GM23338 (cell line): ENCODE measurements at regions not wholly inside any gene's neighbourhood (a gene's known extent, or its start where the extent isn't known, plus 50 kb on each side); places are given as distances from the start of the nearest gene placed in this dataset.

Experiments used
- ATAC-seq: fragments of 200-7000 bp; cut with Tn5 transposase; 3 replicates; pipeline ENCODE4 v1.9.1; 2020
- DNase-seq: peaks from one replicate; pipeline ENCODE4 v3.0.0-alpha.2; 2015; ENCODE audit warnings: low spot score
- H2AFZ ChIP-seq: fragments of 200-600 bp; sonication (generic); 2 replicates; pipeline ENCODE4 v1.8.0; 2016; ENCODE audit warnings: antibody characterized with exemption, mild to moderate bottlenecking, moderate library complexity
- H3F3A ChIP-seq: fragments of 200-600 bp; sonication (generic); replicated peaks from 2 replicates; pipeline ENCODE4 v1.8.0; 2017; ENCODE audit warnings: antibody characterized with exemption, mixed run types, low read depth
- H3K27ac ChIP-seq: fragments of 200-600 bp; sonication (generic); 2 replicates; pipeline ENCODE4 v1.6.1; 2016; ENCODE audit warnings: low read depth
- H3K27me3 ChIP-seq: fragments of 200-600 bp; sonication (generic); 2 replicates; pipeline ENCODE4 v1.8.0; 2016; ENCODE audit warnings: mild to moderate bottlenecking, mixed run types, moderate library complexity; ENCODE audit not compliant: insufficient read depth
- H3K36me3 ChIP-seq: fragments of 200-600 bp; sonication (generic); 2 replicates; pipeline ENCODE4 v1.8.0; 2016; ENCODE audit warnings: mild to moderate bottlenecking; ENCODE audit not compliant: insufficient read depth
- H3K4me1 ChIP-seq: fragments of 200-600 bp; sonication (generic); 2 replicates; pipeline ENCODE4 v1.8.0; 2016; ENCODE audit warnings: mild to moderate bottlenecking, moderate library complexity; ENCODE audit not compliant: insufficient read depth
- H3K4me2 ChIP-seq: fragments of 200-600 bp; sonication (generic); 2 replicates; pipeline ENCODE4 v1.7.1; 2017; ENCODE audit warnings: mixed run types
- H3K4me3 ChIP-seq: fragments of 200-600 bp; sonication (generic); 2 replicates; pipeline ENCODE4 v1.6.1; 2016; ENCODE audit warnings: mixed run types
- H3K79me2 ChIP-seq: fragments of 200-600 bp; sonication (generic); replicated peaks from 2 replicates; pipeline ENCODE4 v1.8.0; 2017; ENCODE audit warnings: mild to moderate bottlenecking; ENCODE audit not compliant: insufficient read depth
- H3K9me2 ChIP-seq: fragments of 200-600 bp; sonication (generic); 2 replicates; pipeline ENCODE4 v1.8.0; 2017; ENCODE audit not compliant: insufficient read depth
- H4K20me1 ChIP-seq: fragments of 200-600 bp; sonication (generic); replicated peaks from 2 replicates; pipeline ENCODE4 v1.8.0; 2017; ENCODE audit warnings: mild to moderate bottlenecking; ENCODE audit not compliant: insufficient read depth
- H3K27ac Mint-ChIP-seq: 2 replicates; pipeline ENCODE4 v1.8.0; 2020; ENCODE audit warnings: inconsistent platforms, mild to moderate bottlenecking, moderate library complexity, mixed read lengths
- H3K27me3 Mint-ChIP-seq: 3 replicates; pipeline ENCODE4 v1.8.0; 2022; ENCODE audit warnings: low read depth, mild to moderate bottlenecking, moderate library complexity, mixed read lengths, inconsistent platforms; ENCODE audit not compliant: insufficient read depth, poor library complexity
- H3K36me3 Mint-ChIP-seq: 3 replicates; pipeline ENCODE4 v1.8.0; 2021; ENCODE audit warnings: low read depth, mild to moderate bottlenecking, inconsistent platforms, moderate library complexity, mixed read lengths
- H3K4me1 Mint-ChIP-seq: 3 replicates; pipeline ENCODE4 v1.8.0; 2020; ENCODE audit warnings: mild to moderate bottlenecking, inconsistent platforms, mixed read lengths
- H3K4me3 Mint-ChIP-seq: 3 replicates; pipeline ENCODE4 v1.8.0; 2021; ENCODE audit warnings: moderate library complexity, mild to moderate bottlenecking, inconsistent platforms, mixed read lengths
- H3K9me3 Mint-ChIP-seq: 3 replicates; pipeline ENCODE4 v1.8.0; 2020; ENCODE audit warnings: moderate library complexity, mild to moderate bottlenecking, inconsistent platforms, mixed read lengths
- CREB1 ChIP-seq: fragments of 250-450 bp; sonication (Bioruptor Pico); IDR thresholded peaks from 2 replicates; pipeline ENCODE4 v1.5.0; 2020; ENCODE audit warnings: low read depth, mild to moderate bottlenecking, moderate library complexity
- CTCF ChIP-seq, 2 experiments: fragments of 200-600 bp in 1 of 2; sonication (generic) in 1 of 2; conservative IDR thresholded peaks; 2 replicates each; pipeline versions ENCODE4 v1.5.1 to v1.6.1; 2016 to 2017; ENCODE audit warnings: antibody characterized with exemption in 2 of 2, low read depth in 2 of 2, mild to moderate bottlenecking in 2 of 2, moderate library complexity in 1 of 2
- EZH2phosphoT487 ChIP-seq: fragments of 200-600 bp; sonication (generic); IDR thresholded peaks from one replicate; pipeline ENCODE4 v1.8.1; 2018; ENCODE audit warnings: antibody characterized with exemption; ENCODE audit not compliant: unreplicated experiment
- JUNB ChIP-seq: IDR thresholded peaks from one replicate; pipeline ENCODE4 v1.6.1; 2016; ENCODE audit warnings: antibody characterized with exemption; ENCODE audit not compliant: unreplicated experiment
- NANOG ChIP-seq: IDR thresholded peaks from 2 replicates; pipeline ENCODE4 v1.6.1; 2016; ENCODE audit warnings: antibody characterized with exemption, borderline replicate concordance
- POLR2AphosphoS5 ChIP-seq: IDR thresholded peaks from 2 replicates; pipeline ENCODE4 v1.6.1; 2016; ENCODE audit warnings: antibody characterized with exemption, low read depth
- ZNF331 ChIP-seq: fragments of 250-450 bp; sonication (Bioruptor Pico); IDR thresholded peaks from 2 replicates; pipeline ENCODE4 v1.5.0; 2020; ENCODE audit warnings: low read depth, mild to moderate bottlenecking, moderate library complexity
- ZNF462 ChIP-seq: fragments of 250-450 bp; sonication (Bioruptor Pico); IDR thresholded peaks from 2 replicates; pipeline ENCODE4 v1.5.0; 2020; ENCODE audit warnings: mild to moderate bottlenecking, moderate library complexity

- Mint-ChIP-seq H3K9me3 (peaks cover 14% of the 10 kb centered on the region), H3K36me3 (peaks cover 5% of the 10 kb centered on the region; the same call in 1 of the 3 replicates), H3K27me3 (peaks cover 10% of the 10 kb centered on the region), H3K27ac (no peak overlapping the region), H3K4me3 (no peak overlapping the region), H3K4me1 (no peaks in the 10 kb centered on the region; the same call in 2 of the 3 replicates)
- Histone ChIP-seq H4K20me1 (no peaks in the 10 kb centered on the region), H2AFZ (no peak overlapping the region), H3K4me1 (no peaks in the 10 kb centered on the region), H3K36me3 (no peaks in the 10 kb centered on the region), H3K4me2 (no peak overlapping the region), H3K27ac (no peak overlapping the region), H3K9me2 (no peaks in the 10 kb centered on the region), H3K4me3 (no peak overlapping the region), H3F3A (no peaks in the 10 kb centered on the region), H3K27me3 (no peaks in the 10 kb centered on the region), H3K79me2 (no peaks in the 10 kb centered on the region)
- DNase-seq = no peak
- ATAC-seq = no peak
- no peak for TF ChIP-seq CREB1
- no peak for TF ChIP-seq CTCF (conservative IDR thresholded peaks at IDR 0.05; ENCODE audit: low read depth in 2 of 2)
These were observed 105.7 kb upstream of the VSTM2B start for GRCh38 chr19:29420065-29420464.

- no peak overlapping the region for H3K4me2 ChIP-seq
- DNase-seq = no peak
These were observed 105.2 kb upstream of the VSTM2B start for GRCh38 chr19:29420482-29421195.

GRCh38 chr19:29421196-29421545 lies 104.6 kb upstream of the VSTM2B start:
- ATAC-seq = no peak
- peaks cover 10% of the 10 kb centered on the region for H3K27me3 Mint-ChIP-seq
- TF ChIP-seq ZNF462 (CRISPR knock-in tag) (no peak), POLR2AphosphoS5 (no peak), ZNF331 (CRISPR knock-in tag) (no peak)

More at GRCh38 chr19:29420482-29421195, 105.2 kb upstream of the VSTM2B start:
- H3K9me3 Mint-ChIP-seq = peaks cover 19% of the 10 kb centered on the region
- no peaks in the 10 kb centered on the region; the same call in 2 of the 3 replicates for H3K4me1 Mint-ChIP-seq
- Histone ChIP-seq H3K9me2 (no peaks in the 10 kb centered on the region), H3K79me2 (no peaks in the 10 kb centered on the region), H3K27me3 (no peaks in the 10 kb centered on the region), H2AFZ (peak overlapping the region; percentile 56; the same call in 1 of the 2 replicates), H3F3A (no peaks in the 10 kb centered on the region), H3K27ac (no peak overlapping the region), H3K4me3 (no peak overlapping the region), H3K36me3 (no peaks in the 10 kb centered on the region), H3K4me1 (no peaks in the 10 kb centered on the region), H4K20me1 (no peaks in the 10 kb centered on the region)
- no peak for ATAC-seq
- TF ChIP-seq EZH2phosphoT487 (no peak), ZNF331 (CRISPR knock-in tag) (no peak), JUNB (no peak), NANOG (no peak)
- peaks cover 5% of the 10 kb centered on the region; the same call in 1 of the 3 replicates for H3K36me3 Mint-ChIP-seq
- no peak overlapping the region for H3K4me3 Mint-ChIP-seq
- H3K27me3 Mint-ChIP-seq = peaks cover 13% of the 10 kb centered on the region
- peak overlapping the region; percentile 9; the same call in 1 of the 2 replicates for H3K27ac Mint-ChIP-seq

More at GRCh38 chr19:29421196-29421545, 104.6 kb upstream of the VSTM2B start:
- DNase-seq = no peak
- no peaks in the 10 kb centered on the region for H4K20me1 ChIP-seq
- Mint-ChIP-seq H3K4me1 (no peaks in the 10 kb centered on the region; the same call in 2 of the 3 replicates), H3K4me3 (no peak overlapping the region), H3K9me3 (peaks cover 25% of the 10 kb centered on the region), H3K27ac (0 out of 2 replicates have a peak overlapping the region, but pooled peaks have one; percentile 9), H3K36me3 (peaks cover 5% of the 10 kb centered on the region; the same call in 1 of the 3 replicates)
- H3K9me2 ChIP-seq = no peaks in the 10 kb centered on the region
- H3F3A ChIP-seq = no peaks in the 10 kb centered on the region
- H2AFZ ChIP-seq = peak overlapping the region; percentile 56; the same call in 1 of the 2 replicates
- H3K4me3 ChIP-seq = no peak overlapping the region
- H3K4me1 ChIP-seq = no peaks in the 10 kb centered on the region
- no peak overlapping the region for H3K4me2 ChIP-seq
- H3K27me3 ChIP-seq = no peaks in the 10 kb centered on the region
- no peaks in the 10 kb centered on the region for H3K36me3 ChIP-seq
- H3K79me2 ChIP-seq = no peaks in the 10 kb centered on the region
- H3K27ac ChIP-seq = no peak overlapping the region
